HCT116 (cell line): ENCODE measurements at regions not wholly inside any gene's neighbourhood (a gene's known extent, or its start where the extent isn't known, plus 50 kb on each side); places are given as distances from the start of the nearest gene placed in this dataset.
"Not testable (repeated sequence)": the region's sequence is repeated elsewhere in the genome, so short reads cannot be mapped to it uniquely, and the experiment has no call there.

ENCODE experiments used
- ATAC-seq: fragments of 200-7000 bp; cut with Tn5 transposase; 2 replicates; pipeline ENCODE4 v1.9.1; 2020; ENCODE audit warnings: mild to moderate bottlenecking, moderate library complexity
- BruUV-seq: library from RNA; stranded (reverse); fragments of 400-500 nt; replicated peaks from 2 replicates; lab custom pipeline; 2021; lab: Mats Ljungman, UMichigan
- CTCF ChIA-PET: fragments of 300-600 bp; sonication (Branson Sonifier 250); formaldehyde crosslinking; loops from one replicate; lab custom pipeline; 2021; ENCODE audit warnings: antibody characterized with exemption; lab: Charles Lee
- POLR2A ChIA-PET: fragments of 300-600, 350-600 bp; sonication (Branson Sonifier 250); formaldehyde crosslinking; loops from one replicate; lab custom pipeline; 2021; ENCODE audit warnings: antibody characterized with exemption; lab: Charles Lee
- RAD21 ChIA-PET, 2 experiments: fragments of 300-600 bp; sonication (Branson Sonifier 250); formaldehyde crosslinking; loops; one replicate each; lab custom pipeline; 2023; ENCODE audit warnings: low total read pairs in 2 of 2; ENCODE audit not compliant: uncharacterized antibody in 2 of 2, unreplicated experiment in 2 of 2, low non-redundant PET in 1 of 2; lab: Charles Lee
- DNase-seq: peaks from one replicate; pipeline ENCODE4 v3.0.0-alpha.2; 2010; ENCODE audit warnings: low read depth, low spot score
- H2AFZ ChIP-seq: fragments of 200-600 bp; shearing (Covaris generic), sonication (generic); 2 replicates; pipeline ENCODE4 v1.6.1; 2017; ENCODE audit warnings: low read depth, mixed run types, mixed read lengths, antibody characterized with exemption, low read length; ENCODE audit not compliant: poor library complexity, severe bottlenecking
- H3K27ac ChIP-seq: 2 replicates; pipeline ENCODE4 v1.5.1; 2012; ENCODE audit warnings: low read depth, low read length
- H3K27me3 ChIP-seq: fragments of 200-600 bp; sonication (generic); 2 replicates; pipeline ENCODE4 v1.6.1; 2016; ENCODE audit warnings: mixed run types, low read length, mixed read lengths; ENCODE audit not compliant: insufficient read depth
- H3K36me3 ChIP-seq, 2 experiments: fragments of 200-500 bp in 1 of 2; fragments of 200-600 bp in 1 of 2; sonication (Bioruptor generic) in 1 of 2; sonication (generic) in 1 of 2; 2 replicates each; pipeline versions ENCODE4 v1.5.1 to v1.6.1; 2014 to 2016; ENCODE audit warnings: low read length in 2 of 2, inconsistent platforms in 1 of 2, mixed read lengths in 1 of 2, mixed run types in 1 of 2; ENCODE audit not compliant: insufficient read depth in 2 of 2, control insufficient read depth in 1 of 2
- H3K4me1 ChIP-seq, 2 experiments: fragments of 200-600 bp in 1 of 2; sonication (generic) in 1 of 2; 2 replicates each; pipeline versions ENCODE4 v1.5.1 to v1.6.1; 2012 to 2017; ENCODE audit warnings: low read length in 2 of 2, inconsistent platforms in 1 of 2, mild to moderate bottlenecking in 1 of 2, mixed read lengths in 1 of 2, mixed run types in 1 of 2, moderate library complexity in 1 of 2; ENCODE audit not compliant: insufficient read depth in 2 of 2, control insufficient read depth in 1 of 2
- H3K4me2 ChIP-seq: fragments of 200-600 bp; sonication (generic); 2 replicates; pipeline ENCODE4 v1.6.1; 2017; ENCODE audit warnings: mixed run types, low read length, mixed read lengths
- H3K4me3 ChIP-seq, 2 experiments: fragments of 200-600 bp in 1 of 2; sonication (generic) in 1 of 2; replicated peaks in 1 of 2; 2 replicates each; pipeline ENCODE4 v1.5.1; 2011 to 2016; ENCODE audit warnings: low read length in 2 of 2, control low read depth in 1 of 2, low read depth in 1 of 2, mild to moderate bottlenecking in 1 of 2, mixed read lengths in 1 of 2, mixed run types in 1 of 2
- H3K79me2 ChIP-seq: fragments of 200-600 bp; sonication (generic); 2 replicates; pipeline ENCODE4 v1.6.1; 2017; ENCODE audit warnings: mild to moderate bottlenecking, mixed run types, low read length, moderate library complexity, mixed read lengths; ENCODE audit not compliant: insufficient read depth
- H3K9ac ChIP-seq: fragments of 200-600 bp; sonication (generic); 2 replicates; pipeline ENCODE4 v1.6.1; 2016; ENCODE audit warnings: low read length, mixed read lengths
- H3K9me2 ChIP-seq: fragments of 200-600 bp; sonication (generic), shearing (Covaris generic); 2 replicates; pipeline ENCODE4 v1.6.1; 2017; ENCODE audit warnings: mixed run types, mild to moderate bottlenecking, moderate library complexity; ENCODE audit not compliant: insufficient read depth
- H3K9me3 ChIP-seq, 2 experiments: fragments of 200-500 bp in 1 of 2; fragments of 200-600 bp in 1 of 2; sonication (Bioruptor generic) in 1 of 2; sonication (generic) in 1 of 2; 2 replicates each; pipeline ENCODE4 v1.6.1; 2014 to 2017; ENCODE audit warnings: low read length in 2 of 2, mixed read lengths in 2 of 2, inconsistent platforms in 1 of 2, low read depth in 1 of 2, mild to moderate bottlenecking in 1 of 2, mixed run types in 1 of 2, moderate library complexity in 1 of 2; ENCODE audit not compliant: control insufficient read depth in 1 of 2, insufficient read depth in 1 of 2
- H4K20me1 ChIP-seq: fragments of 200-600 bp; sonication (generic), shearing (Covaris generic); 2 replicates; pipeline ENCODE4 v1.6.1; 2017; ENCODE audit warnings: mixed run types, mild to moderate bottlenecking, moderate library complexity; ENCODE audit not compliant: insufficient read depth
- CBX3 ChIP-seq: IDR thresholded peaks from 2 replicates; pipeline ENCODE4 v1.6.1; 2012; ENCODE audit warnings: low read depth
- CEBPB ChIP-seq: IDR thresholded peaks from 2 replicates; pipeline ENCODE4 v1.6.1; 2012; ENCODE audit warnings: low read depth
- EGR1 ChIP-seq: IDR thresholded peaks from 2 replicates; pipeline ENCODE4 v1.6.1; 2012; ENCODE audit warnings: low read depth
- ELF1 ChIP-seq: IDR thresholded peaks from 2 replicates; pipeline ENCODE4 v1.6.1; 2012; ENCODE audit warnings: low read depth, borderline replicate concordance
- FOSL1 ChIP-seq: IDR thresholded peaks from 2 replicates; pipeline ENCODE4 v1.6.1; 2012; ENCODE audit warnings: low read depth
- JUND ChIP-seq: IDR thresholded peaks from 2 replicates; pipeline ENCODE4 v1.6.1; 2012
- POLR2AphosphoS5 ChIP-seq: IDR thresholded peaks from 2 replicates; pipeline ENCODE4 v1.6.1; 2011; ENCODE audit warnings: mild to moderate bottlenecking, low read depth, low read length, moderate library complexity
- RAD21 ChIP-seq: IDR thresholded peaks from 2 replicates; pipeline ENCODE4 v1.6.1; 2012; ENCODE audit warnings: low read depth, mild to moderate bottlenecking
- SIN3A ChIP-seq: IDR thresholded peaks from 2 replicates; pipeline ENCODE4 v1.6.1; 2012; ENCODE audit warnings: low read depth
- SP1 ChIP-seq: IDR thresholded peaks from 2 replicates; pipeline ENCODE4 v1.6.1; 2012; ENCODE audit warnings: low read depth
- SRF ChIP-seq: IDR thresholded peaks from 2 replicates; pipeline ENCODE4 v1.6.1; 2012; ENCODE audit warnings: low read depth
- TCF7L2 ChIP-seq: IDR thresholded peaks from 2 replicates; pipeline ENCODE4 v1.7.0; 2011; ENCODE audit warnings: borderline replicate concordance, inconsistent platforms; ENCODE audit not compliant: insufficient read depth, insufficient read length; ENCODE audit errors: extremely low read depth
- ZNF274 ChIP-seq: fragments of 200-500 bp; sonication (Bioruptor generic); IDR thresholded peaks from 2 replicates; pipeline ENCODE4 v1.6.1; 2014; ENCODE audit warnings: mild to moderate bottlenecking, low read depth, low read length, inconsistent platforms
- intact Hi-C: fragments of 100-400 bp; cut with micrococcal nuclease; formaldehyde crosslinking; loops from 2 replicates; pipeline ENCODE4 v1.10.0; 2022
- TF ChIP-seq, protein P1 (sequence below): IDR thresholded peaks from 2 replicates; pipeline ENCODE4 v1.6.1; 2012; ENCODE audit warnings: low read depth
- TF ChIP-seq, protein P2 (sequence below), 3 experiments: fragments of 200-600 bp in 1 of 3; sonication (generic) in 1 of 3; IDR thresholded peaks in 2 of 3; conservative IDR thresholded peaks in 1 of 3; 2 replicates each; pipeline ENCODE4 v1.5.1; 2012 to 2017; ENCODE audit warnings: low read depth in 2 of 3, low read length in 2 of 3, antibody characterized with exemption in 1 of 3, borderline replicate concordance in 1 of 3, control low read depth in 1 of 3, mild to moderate bottlenecking in 1 of 3, mixed read lengths in 1 of 3, mixed run types in 1 of 3, moderate library complexity in 1 of 3; ENCODE audit not compliant: insufficient read depth in 1 of 3
- TF ChIP-seq, protein P3 (sequence below): IDR thresholded peaks from 2 replicates; pipeline ENCODE4 v1.6.1; 2012

DNA sequence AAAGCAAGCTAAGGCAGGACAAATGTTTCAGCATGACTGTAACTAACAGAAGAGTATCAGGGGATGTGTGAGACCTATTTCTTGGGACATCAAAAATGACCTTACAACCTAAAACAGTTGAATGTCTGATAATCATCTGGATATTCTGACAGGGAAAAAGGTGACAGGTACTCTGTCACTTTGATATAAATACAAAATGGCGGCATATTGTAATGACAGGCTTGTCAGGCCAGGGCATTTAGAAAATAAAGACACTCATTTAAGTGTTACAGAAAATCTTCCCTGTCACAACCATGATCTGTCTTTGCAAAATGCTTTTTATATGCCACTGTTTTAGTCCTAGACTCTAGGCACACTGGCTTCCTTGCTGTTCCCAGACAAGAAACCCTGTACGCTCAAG lies 1033.3 kb upstream of the FLRT2 start:
- peaks cover 15 to 23% of the 10 kb centered on the region in 2 experiments; a peak in 2 of 4 replicates for H3K9me3 ChIP-seq
- no peaks in the 10 kb centered on the region for H3K27me3 ChIP-seq
- H3K79me2 ChIP-seq: no peaks in the 10 kb centered on the region
- no peak overlapping the region for H3K9ac ChIP-seq
- intact Hi-C loops: no loop called here
- no peak overlapping the region for H2AFZ ChIP-seq
- no TSS peak for BruUV-seq
- ATAC-seq (no peak), DNase-seq (no peak)
- H3K4me1 ChIP-seq: no peaks in the 10 kb centered on the region
- no peak overlapping the region for H3K27ac ChIP-seq
- ChIA-PET POLR2A (no interaction called here), RAD21 (no interaction called here), CTCF (no interaction called here)
- TF ChIP-seq, protein P1, sequence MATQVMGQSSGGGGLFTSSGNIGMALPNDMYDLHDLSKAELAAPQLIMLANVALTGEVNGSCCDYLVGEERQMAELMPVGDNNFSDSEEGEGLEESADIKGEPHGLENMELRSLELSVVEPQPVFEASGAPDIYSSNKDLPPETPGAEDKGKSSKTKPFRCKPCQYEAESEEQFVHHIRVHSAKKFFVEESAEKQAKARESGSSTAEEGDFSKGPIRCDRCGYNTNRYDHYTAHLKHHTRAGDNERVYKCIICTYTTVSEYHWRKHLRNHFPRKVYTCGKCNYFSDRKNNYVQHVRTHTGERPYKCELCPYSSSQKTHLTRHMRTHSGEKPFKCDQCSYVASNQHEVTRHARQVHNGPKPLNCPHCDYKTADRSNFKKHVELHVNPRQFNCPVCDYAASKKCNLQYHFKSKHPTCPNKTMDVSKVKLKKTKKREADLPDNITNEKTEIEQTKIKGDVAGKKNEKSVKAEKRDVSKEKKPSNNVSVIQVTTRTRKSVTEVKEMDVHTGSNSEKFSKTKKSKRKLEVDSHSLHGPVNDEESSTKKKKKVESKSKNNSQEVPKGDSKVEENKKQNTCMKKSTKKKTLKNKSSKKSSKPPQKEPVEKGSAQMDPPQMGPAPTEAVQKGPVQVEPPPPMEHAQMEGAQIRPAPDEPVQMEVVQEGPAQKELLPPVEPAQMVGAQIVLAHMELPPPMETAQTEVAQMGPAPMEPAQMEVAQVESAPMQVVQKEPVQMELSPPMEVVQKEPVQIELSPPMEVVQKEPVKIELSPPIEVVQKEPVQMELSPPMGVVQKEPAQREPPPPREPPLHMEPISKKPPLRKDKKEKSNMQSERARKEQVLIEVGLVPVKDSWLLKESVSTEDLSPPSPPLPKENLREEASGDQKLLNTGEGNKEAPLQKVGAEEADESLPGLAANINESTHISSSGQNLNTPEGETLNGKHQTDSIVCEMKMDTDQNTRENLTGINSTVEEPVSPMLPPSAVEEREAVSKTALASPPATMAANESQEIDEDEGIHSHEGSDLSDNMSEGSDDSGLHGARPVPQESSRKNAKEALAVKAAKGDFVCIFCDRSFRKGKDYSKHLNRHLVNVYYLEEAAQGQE: no peak
- TF ChIP-seq FOSL1 (no peak), CBX3 (no peak), RAD21 (no peak), ELF1 (no peak), CEBPB (no peak), SP1 (no peak), POLR2AphosphoS5 (no peak), SRF (no peak), JUND (no peak), TCF7L2 (no peak), ZNF274 (no peak), SIN3A (no peak), EGR1 (no peak)
- TF ChIP-seq, protein P2, sequence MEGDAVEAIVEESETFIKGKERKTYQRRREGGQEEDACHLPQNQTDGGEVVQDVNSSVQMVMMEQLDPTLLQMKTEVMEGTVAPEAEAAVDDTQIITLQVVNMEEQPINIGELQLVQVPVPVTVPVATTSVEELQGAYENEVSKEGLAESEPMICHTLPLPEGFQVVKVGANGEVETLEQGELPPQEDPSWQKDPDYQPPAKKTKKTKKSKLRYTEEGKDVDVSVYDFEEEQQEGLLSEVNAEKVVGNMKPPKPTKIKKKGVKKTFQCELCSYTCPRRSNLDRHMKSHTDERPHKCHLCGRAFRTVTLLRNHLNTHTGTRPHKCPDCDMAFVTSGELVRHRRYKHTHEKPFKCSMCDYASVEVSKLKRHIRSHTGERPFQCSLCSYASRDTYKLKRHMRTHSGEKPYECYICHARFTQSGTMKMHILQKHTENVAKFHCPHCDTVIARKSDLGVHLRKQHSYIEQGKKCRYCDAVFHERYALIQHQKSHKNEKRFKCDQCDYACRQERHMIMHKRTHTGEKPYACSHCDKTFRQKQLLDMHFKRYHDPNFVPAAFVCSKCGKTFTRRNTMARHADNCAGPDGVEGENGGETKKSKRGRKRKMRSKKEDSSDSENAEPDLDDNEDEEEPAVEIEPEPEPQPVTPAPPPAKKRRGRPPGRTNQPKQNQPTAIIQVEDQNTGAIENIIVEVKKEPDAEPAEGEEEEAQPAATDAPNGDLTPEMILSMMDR (IDR thresholded peaks at IDR 0.05 in 2 of 3, conservative IDR thresholded peaks at IDR 0.05 in 1 of 3; ENCODE audit: borderline replicate concordance in 1 of 3, insufficient read depth in 1 of 3, low read depth in 2 of 3, low read length in 2 of 3): no peak
- TF ChIP-seq, protein P3, sequence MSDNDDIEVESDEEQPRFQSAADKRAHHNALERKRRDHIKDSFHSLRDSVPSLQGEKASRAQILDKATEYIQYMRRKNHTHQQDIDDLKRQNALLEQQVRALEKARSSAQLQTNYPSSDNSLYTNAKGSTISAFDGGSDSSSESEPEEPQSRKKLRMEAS: no peak
- no peak overlapping the region for H3K4me3 ChIP-seq
- no peaks in the 10 kb centered on the region for H4K20me1 ChIP-seq
- H3K9me2 ChIP-seq: no peaks in the 10 kb centered on the region
- H3K36me3 ChIP-seq: no peaks in the 10 kb centered on the region
- no peak overlapping the region for H3K4me2 ChIP-seq

DNA sequence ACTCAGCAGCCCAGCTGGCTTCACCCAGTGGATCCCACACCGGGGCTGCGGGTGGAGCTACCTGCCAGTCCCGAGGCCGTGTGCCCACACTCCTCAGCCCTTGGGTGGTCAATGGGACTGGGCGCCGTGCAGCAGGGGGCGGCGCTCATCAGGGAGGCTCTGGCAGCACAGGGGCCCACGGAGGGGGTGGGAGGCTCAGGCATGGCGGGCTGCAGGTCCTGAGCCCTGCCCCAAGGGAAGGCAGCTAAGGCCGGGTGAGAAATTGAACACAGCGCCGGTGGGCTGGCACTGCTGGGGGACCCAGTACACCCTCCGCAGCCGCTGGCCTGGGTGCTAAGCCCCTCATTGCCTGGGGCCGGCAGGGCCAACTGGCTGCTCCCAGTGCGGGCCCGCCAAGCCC lies 1017.1 kb upstream of the FLRT2 start:
- H3K9me2 ChIP-seq, H3K27me3 ChIP-seq, CTCF ChIA-PET, RAD21 ChIA-PET, H3K27ac ChIP-seq, H3K36me3 ChIP-seq, H3K79me2 ChIP-seq, H4K20me1 ChIP-seq, H3K4me1 ChIP-seq, H2AFZ ChIP-seq, H3K4me2 ChIP-seq, intact Hi-C loops, ATAC-seq, BruUV-seq, POLR2A ChIA-PET, H3K4me3 ChIP-seq, DNase-seq, H3K9ac ChIP-seq: not testable (repeated sequence)
- H3K9me3 ChIP-seq: peaks cover 3 to 11% of the 10 kb centered on the region in 2 experiments; a peak in 3 of 4 replicates
